PC-3 (cell line): ENCODE measurements at regions not wholly inside any gene's neighbourhood (a gene's known extent, or its start where the extent isn't known, plus 50 kb on each side); places are given as distances from the start of the nearest gene placed in this dataset.

Experiments
- CTCF ChIP-seq: fragments of 300-600 bp; sonication (generic); conservative IDR thresholded peaks from 2 replicates; pipeline ENCODE4 v1.5.1; 2017; ENCODE audit warnings: antibody characterized with exemption, low read depth, mild to moderate bottlenecking, low read length
- EZH2phosphoT487 ChIP-seq: fragments of 300-600 bp; sonication (generic); IDR thresholded peaks from 2 replicates; pipeline ENCODE4 v1.6.1; 2018; ENCODE audit warnings: mild to moderate bottlenecking, antibody characterized with exemption, low read length, borderline replicate concordance

GRCh38 chr15:87549296-87549695, 707.2 kb downstream of the NTRK3 start:
- TF ChIP-seq CTCF (no peak), EZH2phosphoT487 (no peak)
